GM18868 (cell line): ENCODE measurements at regions not wholly inside any gene's neighbourhood (a gene's known extent, or its start where the extent isn't known, plus 50 kb on each side); places are given as distances from the start of the nearest gene placed in this dataset.
"Not testable (repeated sequence)": the region's sequence is repeated elsewhere in the genome, so short reads cannot be mapped to it uniquely, and the experiment has no call there.

ENCODE experiments used
- ATAC-seq: cut with Tn5 transposase; IDR thresholded peaks from one replicate; pipeline ENCODE4 v1.9.1; 2021; ENCODE audit warnings: mild to moderate bottlenecking, moderate library complexity; ENCODE audit not compliant: unreplicated experiment

- ATAC-seq: no peak
Measured at GRCh38 chrX:13478740-13479451, 90.5 kb upstream of the EGFL6 start.

- no peak for ATAC-seq
Measured at GRCh38 chrX:13476384-13476783, 93.0 kb upstream of the EGFL6 start.

DNA sequence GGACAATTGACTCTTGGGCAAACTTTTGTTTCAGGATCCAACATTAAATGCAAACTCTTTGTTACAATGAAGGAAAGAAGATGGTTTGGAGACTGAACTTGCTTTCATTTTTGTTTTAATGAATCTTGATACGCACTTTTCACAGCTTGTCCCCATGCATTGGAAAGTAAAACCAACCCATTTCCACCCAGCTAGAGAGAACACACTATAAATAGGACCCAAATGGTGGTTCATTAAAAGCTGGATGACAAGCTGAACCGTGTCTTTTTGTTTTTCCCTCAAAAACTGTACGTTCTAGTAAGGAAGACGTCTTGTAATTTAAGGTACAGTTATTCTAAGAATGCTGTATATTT is 95.3 kb upstream of the EGFL6 start:
- peak; percentile 37 for ATAC-seq

DNA sequence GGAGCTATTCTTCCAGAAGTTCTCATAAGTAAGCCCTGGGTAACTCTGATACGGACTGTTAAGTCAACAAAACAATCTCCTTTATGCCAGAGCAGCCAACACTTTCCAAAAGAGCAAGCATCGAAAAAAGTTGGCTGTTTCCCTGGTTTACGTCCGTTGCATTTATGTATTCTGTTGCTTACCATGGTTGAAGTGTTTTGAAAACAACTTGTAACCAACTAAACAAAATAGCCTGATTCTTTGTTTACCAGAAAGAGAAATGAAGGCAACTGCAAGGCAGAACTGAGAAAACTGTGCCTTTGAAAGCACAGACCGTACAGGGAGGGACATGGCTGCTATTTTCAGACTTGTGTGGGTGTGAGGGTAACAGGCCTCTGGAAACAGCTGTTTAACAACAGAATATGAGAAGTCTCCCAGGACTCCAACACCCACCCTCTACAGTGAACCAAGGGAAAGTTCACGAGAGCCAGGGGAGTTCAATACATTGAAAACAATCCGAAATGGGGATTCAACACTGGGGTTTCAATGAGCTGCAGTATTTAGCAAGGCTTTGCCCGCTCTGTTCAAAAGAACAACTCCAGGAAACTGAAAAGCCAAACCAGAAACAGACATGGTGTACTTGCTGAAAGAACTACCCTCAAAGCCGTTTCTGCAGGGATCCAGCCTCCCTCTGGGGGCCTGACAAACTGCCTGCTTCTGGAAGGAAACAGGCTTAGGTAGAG is 95.8 kb upstream of the EGFL6 start:
- peak; percentile 84 for ATAC-seq

DNA sequence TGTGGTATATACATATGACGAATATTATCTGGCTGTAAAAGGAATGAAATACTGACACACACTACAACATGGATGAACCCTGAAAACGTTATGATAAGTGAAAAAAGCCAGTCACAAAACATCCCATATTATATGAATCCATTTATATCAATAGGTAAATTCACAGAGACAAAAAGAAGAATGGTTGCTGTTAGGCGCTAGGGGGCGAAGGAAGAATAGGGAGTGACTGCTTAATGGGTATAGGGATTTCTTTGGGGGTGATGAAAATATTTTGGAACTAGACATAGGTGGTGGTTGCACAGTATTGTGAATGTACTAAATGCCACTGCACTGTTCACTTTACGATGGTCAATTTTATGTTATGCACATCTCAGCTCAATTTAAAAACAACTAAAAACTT is 96.4 kb upstream of the EGFL6 start:
- no peak for ATAC-seq

GRCh38 chrX:13471269-13471668 is 98.1 kb upstream of the EGFL6 start:
- no peak for ATAC-seq

- no peak for ATAC-seq
Measured at GRCh38 chrX:13470685-13470977, 98.8 kb upstream of the EGFL6 start.

DNA sequence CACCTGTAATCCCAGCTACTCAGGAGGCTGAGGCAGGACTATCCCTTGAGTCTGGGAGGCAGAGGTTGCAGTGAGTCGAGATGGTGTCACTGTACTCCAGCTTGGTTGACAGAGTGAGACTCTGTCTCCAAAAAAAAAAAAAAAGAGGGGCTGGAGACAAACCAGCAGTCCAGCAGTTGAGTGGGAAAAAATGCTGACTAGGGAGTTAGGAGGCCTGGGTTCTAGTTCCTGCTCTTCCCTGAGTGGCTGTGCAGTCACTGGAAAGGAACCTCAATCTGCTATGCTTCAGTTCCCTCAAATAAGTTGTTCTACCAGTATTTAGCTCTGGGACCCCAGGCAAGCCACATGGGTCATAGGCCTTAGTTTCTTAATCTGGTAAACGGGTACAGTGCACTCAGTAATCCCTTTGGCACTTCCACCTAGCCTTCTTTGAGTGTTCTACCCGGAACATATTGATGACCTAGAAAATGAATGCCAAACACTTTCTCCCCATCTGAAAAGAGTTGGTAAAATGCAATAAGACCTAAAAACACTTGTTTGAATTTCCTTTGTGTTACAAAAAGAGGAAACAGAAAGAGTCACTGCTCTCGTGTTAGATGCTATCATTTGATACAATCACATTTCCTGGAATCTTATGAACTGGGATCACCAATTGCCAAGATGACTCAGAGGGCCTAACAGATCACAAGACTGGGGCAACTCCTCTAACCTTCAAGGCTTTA is 99.3 kb upstream of the EGFL6 start:
- no peak for ATAC-seq

GRCh38 chrX:13468096-13468495 is 101.3 kb upstream of the EGFL6 start:
- no peak for ATAC-seq

- ATAC-seq: no peak
Measured at GRCh38 chrX:13467243-13467642, 102.2 kb upstream of the EGFL6 start.

GRCh38 chrX:13464599-13465275 is 104.7 kb upstream of the EGFL6 start:
- ATAC-seq: no peak

GRCh38 chrX:13463608-13464007 is 105.8 kb upstream of the EGFL6 start:
- no peak for ATAC-seq

DNA sequence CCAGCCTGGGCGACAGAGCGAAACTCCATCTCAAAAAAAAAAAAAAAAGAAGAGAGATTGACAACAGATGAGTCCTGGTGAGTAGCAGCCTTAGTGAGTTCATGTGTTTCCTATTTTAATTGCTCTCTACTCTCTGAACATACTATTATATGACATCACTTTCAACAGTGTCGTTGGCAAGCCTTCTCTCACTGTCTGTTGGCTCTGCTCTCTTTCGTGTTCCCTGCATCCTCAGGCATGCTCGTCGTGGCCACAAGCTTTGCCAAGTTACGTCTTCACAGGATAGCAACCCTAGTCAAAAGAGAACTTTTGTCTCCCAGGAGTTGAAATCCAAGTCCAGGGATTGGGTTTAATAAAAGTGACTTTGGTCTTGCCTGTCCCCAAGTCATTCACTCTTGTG is 117.1 kb upstream of the EGFL6 start:
- ATAC-seq: no peak

GRCh38 chrX:13449441-13449840 is 120.0 kb upstream of the EGFL6 start:
- no peak for ATAC-seq

GRCh38 chrX:13448941-13449340 is 120.5 kb upstream of the EGFL6 start:
- ATAC-seq: no peak

- ATAC-seq: not testable (repeated sequence)
Measured at GRCh38 chrX:13441608-13442007, 121.8 kb upstream of the ATXN3L start.

DNA sequence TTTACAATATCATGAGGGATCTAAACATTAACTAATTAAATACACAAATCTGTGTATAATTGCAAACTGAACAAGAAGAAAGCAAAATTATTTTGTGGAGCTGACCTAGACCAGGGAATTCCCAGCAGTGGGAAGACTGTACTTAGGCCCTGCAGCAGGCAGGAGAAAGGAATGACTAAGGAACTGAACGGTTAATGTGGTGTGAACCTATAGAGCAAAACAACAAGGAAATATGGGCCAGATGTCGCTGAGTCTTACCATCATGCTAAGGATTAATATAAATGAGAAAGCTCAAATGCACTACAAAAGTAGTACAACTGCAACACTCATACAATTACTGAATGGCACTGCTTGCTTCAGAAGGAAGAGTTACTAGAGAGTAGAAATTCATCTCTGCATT is 120.3 kb upstream of the ATXN3L start:
- no peak for ATAC-seq

DNA sequence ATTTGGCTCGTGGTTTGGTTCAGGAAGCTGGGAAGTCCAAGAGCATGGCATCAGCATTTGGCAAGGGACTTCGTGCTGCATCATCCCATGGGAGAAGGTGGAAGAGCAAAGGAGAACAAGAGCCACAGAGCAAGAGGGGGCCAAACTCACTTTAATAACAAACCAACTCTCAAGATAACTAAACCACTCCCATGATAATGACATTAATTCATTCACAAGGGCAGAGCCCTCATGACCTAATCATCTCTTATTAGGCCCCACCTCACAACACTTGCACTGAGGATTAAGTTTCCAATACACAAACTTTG is 113.4 kb upstream of the ATXN3L start:
- ATAC-seq: no peak

DNA sequence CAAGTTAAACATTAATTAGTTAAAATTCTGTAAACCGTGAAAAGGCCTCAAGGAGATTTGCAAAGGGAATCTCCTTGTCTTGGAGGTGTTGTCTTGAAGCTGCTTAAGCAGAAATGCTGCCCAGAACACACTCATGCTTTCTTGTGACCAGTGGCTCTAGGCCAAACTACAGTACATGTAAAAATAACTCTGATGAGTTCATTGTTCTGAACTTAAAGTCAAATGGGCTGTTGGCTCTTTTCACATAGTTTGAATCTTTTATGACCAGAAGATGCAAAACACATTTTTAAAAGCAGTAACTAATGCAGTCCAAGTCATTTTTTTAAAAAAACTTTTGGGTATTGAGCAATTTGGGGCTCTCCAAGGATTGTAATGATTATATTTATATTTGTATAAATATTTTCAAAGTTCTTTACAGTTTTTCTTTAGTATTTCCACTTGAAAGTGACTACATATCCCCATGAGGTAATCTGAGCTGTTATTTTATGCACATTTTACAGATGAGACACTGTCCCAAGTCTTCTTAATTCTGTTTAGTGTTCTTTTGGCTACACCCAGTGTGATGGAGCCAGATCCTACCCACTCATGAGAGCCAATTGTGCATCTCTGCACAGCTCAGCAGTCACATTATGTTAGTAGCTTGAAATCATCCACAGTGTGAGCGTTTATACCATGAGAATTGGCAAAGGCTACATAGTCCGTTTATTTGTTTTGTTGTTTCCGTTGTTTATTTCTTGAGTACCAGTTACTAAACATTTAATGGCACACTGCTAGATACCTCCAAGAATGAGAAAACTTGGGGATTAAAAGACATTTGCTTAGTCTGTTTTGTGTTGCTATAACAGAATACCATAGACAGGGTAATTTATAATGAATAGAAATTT is 112.8 kb upstream of the ATXN3L start:
- ATAC-seq: no peak

- no peak for ATAC-seq
Measured at GRCh38 chrX:13430136-13430827, 110.4 kb upstream of the ATXN3L start.
